Hepatocyte (in vitro differentiated cells): ENCODE measurements at regions not wholly inside any gene's neighbourhood (a gene's known extent, or its start where the extent isn't known, plus 50 kb on each side); places are given as distances from the start of the nearest gene placed in this dataset.
"Not testable (repeated sequence)": the region's sequence is repeated elsewhere in the genome, so short reads cannot be mapped to it uniquely, and the experiment has no call there.

ENCODE experiments used
- DNase-seq: peaks from one replicate; pipeline ENCODE4 v3.0.0-alpha.2; 2016; ENCODE audit warnings: low spot score
- H2AFZ ChIP-seq: fragments of 200-600 bp; sonication (generic); 2 replicates; pipeline ENCODE4 v1.6.0; 2016; ENCODE audit warnings: antibody characterized with exemption, mild to moderate bottlenecking
- H3K27ac ChIP-seq: fragments of 200-600 bp; sonication (generic); 2 replicates; pipeline ENCODE4 v1.5.1; 2016; ENCODE audit warnings: mild to moderate bottlenecking
- H3K27me3 ChIP-seq: fragments of 200-600 bp; sonication (generic); 2 replicates; pipeline ENCODE4 v1.6.1; 2016
- H3K36me3 ChIP-seq: fragments of 200-600 bp; sonication (generic); replicated peaks from 2 replicates; pipeline ENCODE4 v1.5.1; 2016; ENCODE audit warnings: low read depth; ENCODE audit not compliant: insufficient read depth
- H3K4me1 ChIP-seq: fragments of 200-600 bp; sonication (generic); 2 replicates; pipeline ENCODE4 v1.5.1; 2016; ENCODE audit warnings: mild to moderate bottlenecking, moderate library complexity; ENCODE audit not compliant: insufficient read depth
- H3K4me2 ChIP-seq: fragments of 200-600 bp; sonication (generic); 2 replicates; pipeline ENCODE4 v1.6.0; 2016
- H3K4me3 ChIP-seq: fragments of 200-600 bp; sonication (generic); 2 replicates; pipeline ENCODE4 v1.5.1; 2016; ENCODE audit warnings: mild to moderate bottlenecking
- H3K79me2 ChIP-seq: fragments of 200-600 bp; sonication (generic); 2 replicates; pipeline ENCODE4 v1.6.0; 2017; ENCODE audit warnings: mild to moderate bottlenecking
- H3K9me2 ChIP-seq: fragments of 200-600 bp; sonication (generic); replicated peaks from 2 replicates; pipeline ENCODE4 v1.6.0; 2017; ENCODE audit warnings: mild to moderate bottlenecking; ENCODE audit not compliant: insufficient read depth
- H3K9me3 ChIP-seq: fragments of 200-600 bp; sonication (generic); 2 replicates; pipeline ENCODE4 v1.5.1; 2016; ENCODE audit warnings: low read depth, mild to moderate bottlenecking
- H4K20me1 ChIP-seq: fragments of 200-600 bp; sonication (generic); 2 replicates; pipeline ENCODE4 v1.6.0; 2016; ENCODE audit warnings: mild to moderate bottlenecking; ENCODE audit not compliant: insufficient read depth, poor library complexity, severe bottlenecking
- WGBS: methylation state at CpG from one replicate; pipeline ENCODE4 v1.1.6; 2016; ENCODE audit warnings: low lambda C conversion rate; ENCODE audit errors: missing lambda C conversion rate; 5-methylcytosine and 5-hydroxymethylcytosine counted together

DNA sequence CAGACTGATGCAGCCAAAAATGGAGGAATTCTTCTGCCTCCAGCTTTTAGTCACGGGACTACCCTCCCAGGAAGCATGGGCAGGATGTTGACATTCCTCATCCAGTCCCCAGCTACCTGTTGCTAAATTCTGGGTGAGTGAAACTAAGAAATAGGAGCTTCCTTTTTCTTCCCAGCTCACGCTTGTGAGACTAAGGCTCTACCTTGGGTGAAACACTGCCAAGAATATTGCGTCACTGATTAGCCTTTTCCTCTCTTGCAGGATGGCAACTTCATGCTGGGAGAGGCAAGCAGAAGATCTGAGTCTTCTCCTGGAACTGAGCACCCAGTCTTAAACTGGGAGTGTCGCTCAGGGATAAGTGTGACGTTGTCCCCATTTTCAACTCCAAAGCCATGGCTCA, 59.7 kb downstream of the RNU2-63P start:
- H2AFZ ChIP-seq, H4K20me1 ChIP-seq, H3K27ac ChIP-seq, DNase-seq, H3K9me2 ChIP-seq, H3K4me1 ChIP-seq, H3K4me3 ChIP-seq, H3K79me2 ChIP-seq, H3K4me2 ChIP-seq, H3K36me3 ChIP-seq, H3K27me3 ChIP-seq, H3K9me3 ChIP-seq: not testable (repeated sequence)
- WGBS = 94% methylated on average over 4 of the region's 5 CpGs

DNA sequence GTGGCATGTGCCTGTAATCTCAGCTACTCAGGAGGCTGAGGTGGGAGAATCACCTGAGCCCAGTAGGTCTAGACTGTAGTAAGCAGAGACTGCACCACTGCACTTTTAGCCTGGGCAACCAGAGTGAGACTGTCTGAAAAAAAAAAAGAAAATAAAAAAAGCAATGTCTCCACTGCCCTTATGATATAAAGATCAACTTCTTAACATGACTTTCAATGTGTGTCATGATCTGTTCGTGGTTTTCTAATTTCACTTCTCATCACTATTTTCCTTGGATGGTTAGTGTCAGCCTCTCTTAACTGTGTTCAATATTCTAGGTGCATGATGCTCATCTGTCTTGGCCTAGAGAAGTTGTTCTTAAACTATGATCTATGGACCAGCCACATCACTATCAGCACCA, 67.3 kb downstream of the RNU2-63P start:
- not testable (repeated sequence) for H3K27me3 ChIP-seq, H3K79me2 ChIP-seq, H2AFZ ChIP-seq, H3K4me1 ChIP-seq, H3K36me3 ChIP-seq, H3K4me3 ChIP-seq, H3K9me3 ChIP-seq, H3K9me2 ChIP-seq, DNase-seq, H3K4me2 ChIP-seq, H3K27ac ChIP-seq, H4K20me1 ChIP-seq
- no CpG with 5 or more reads among the region's 1 CpG for WGBS

DNA sequence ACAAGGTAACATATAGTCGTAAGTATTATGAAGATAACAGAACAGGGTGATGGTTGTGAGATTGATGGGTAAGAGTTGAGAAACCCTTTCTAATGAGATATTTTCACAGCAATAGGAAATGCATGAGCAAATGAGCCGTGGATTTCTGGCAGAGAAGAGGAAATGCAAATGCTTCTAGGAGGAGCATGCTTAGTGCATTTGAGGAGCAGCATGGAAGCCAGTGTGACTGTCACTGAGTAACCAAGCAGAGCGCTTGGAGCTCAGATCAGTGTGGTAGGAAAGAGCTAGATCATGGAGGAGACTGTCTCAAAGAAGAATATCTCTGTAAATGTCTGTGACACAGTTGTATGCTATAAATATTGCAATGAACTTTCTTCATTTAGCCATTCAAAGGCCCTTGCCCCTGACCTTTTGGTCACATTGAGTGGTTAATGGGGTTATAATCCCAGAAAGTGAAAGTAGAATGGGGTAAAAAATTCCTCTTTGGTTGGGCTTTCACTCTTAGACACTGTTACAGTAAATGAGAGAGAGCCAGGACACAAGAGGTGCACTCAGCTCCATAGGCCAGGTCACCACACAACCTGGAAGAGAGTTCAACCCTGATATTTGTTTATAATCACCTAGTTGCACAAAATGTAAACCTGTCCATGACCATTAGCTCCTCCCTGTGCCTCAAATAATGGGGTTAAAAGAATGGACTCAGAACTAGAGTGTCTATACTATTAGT, 69.5 kb downstream of the RNU2-63P start:
- not testable (repeated sequence) for H2AFZ ChIP-seq, H3K9me2 ChIP-seq, H3K4me3 ChIP-seq, H4K20me1 ChIP-seq, H3K36me3 ChIP-seq, H3K27me3 ChIP-seq, H3K9me3 ChIP-seq, H3K79me2 ChIP-seq, H3K27ac ChIP-seq, H3K4me1 ChIP-seq, H3K4me2 ChIP-seq, DNase-seq
- no CpG with 5 or more reads among the region's 3 CpGs for WGBS

DNA sequence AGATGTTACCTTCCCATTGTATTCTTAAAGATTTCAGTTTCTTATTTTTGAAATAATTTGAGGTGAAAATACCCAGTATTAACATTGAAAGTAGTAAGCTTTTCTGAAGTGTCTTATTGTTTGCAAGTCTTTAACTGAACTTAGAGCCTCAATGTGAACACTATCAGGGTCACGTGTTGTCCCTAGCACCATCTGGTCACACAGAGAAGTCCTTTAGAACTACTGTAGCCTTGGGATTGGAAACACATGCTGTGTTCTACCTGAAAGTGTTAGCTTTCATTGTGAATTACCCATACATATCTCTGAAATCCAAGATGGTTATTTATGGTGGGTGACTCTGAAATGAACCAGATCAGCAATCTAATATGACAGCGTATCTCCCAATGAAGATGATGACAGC, 77.0 kb downstream of the RNU2-63P start:
- H3K9me2 ChIP-seq, H4K20me1 ChIP-seq, H3K9me3 ChIP-seq, H3K4me2 ChIP-seq, H3K79me2 ChIP-seq, H3K27me3 ChIP-seq, H3K36me3 ChIP-seq, DNase-seq, H3K4me3 ChIP-seq, H2AFZ ChIP-seq, H3K27ac ChIP-seq, H3K4me1 ChIP-seq: not testable (repeated sequence)
- 45% methylated on average over 1 of the region's 2 CpGs for WGBS

DNA sequence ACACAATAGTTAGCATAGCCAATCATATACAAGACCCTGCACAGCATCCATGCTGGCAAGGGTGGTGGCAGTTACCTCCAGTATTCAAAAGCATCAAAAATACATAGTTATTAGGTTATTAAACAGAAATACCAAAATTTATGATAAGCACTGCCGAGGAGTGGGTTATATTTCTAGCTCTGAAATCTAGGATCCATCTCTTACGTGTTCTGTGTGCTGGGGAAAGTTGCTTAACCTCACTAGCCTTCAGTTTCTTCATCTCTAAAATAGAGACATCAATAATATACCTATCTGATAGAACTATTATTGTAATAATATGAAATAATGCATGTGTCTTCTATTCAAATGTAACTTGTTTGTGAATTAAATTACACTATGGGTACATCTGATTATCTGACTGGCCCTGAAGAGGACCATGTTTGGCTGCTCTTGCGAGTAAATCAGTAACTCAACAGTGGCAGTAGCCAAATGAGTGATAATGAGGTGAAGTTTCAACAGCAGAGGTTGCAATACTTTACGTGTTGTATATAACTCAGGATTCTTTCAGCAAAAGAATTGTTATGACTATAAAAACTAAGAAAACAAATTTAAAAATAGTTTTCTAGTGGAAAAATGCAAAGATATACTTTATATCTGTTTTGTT, 93.5 kb upstream of the RGPD2 start:
- not testable (repeated sequence) for H3K27me3 ChIP-seq, H3K36me3 ChIP-seq, H2AFZ ChIP-seq, H4K20me1 ChIP-seq, H3K9me2 ChIP-seq, H3K9me3 ChIP-seq, H3K27ac ChIP-seq, H3K4me3 ChIP-seq, H3K4me1 ChIP-seq, H3K4me2 ChIP-seq, H3K79me2 ChIP-seq, DNase-seq
- 71% methylated on average over 4 of the region's 4 CpGs for WGBS

DNA sequence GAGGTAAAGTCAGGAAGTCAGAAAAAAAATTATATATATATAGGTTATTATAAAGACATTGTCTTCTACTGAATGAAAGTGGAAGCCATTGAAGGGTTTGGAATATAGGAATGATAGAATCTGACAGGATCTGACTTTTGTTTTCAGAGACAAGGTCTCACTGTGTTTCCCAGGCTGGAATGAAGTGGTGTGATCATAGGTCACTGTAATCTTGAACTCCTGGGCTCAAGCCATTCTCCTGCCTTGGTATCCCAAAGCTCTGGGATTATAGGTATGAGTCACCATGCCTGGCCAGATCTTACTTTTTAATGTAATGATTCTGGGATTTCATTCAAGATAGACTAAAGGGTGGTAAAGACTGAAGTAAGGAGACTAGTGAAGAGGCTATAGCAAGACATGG, 91.6 kb upstream of the RGPD2 start:
- H3K4me3 ChIP-seq, H3K4me1 ChIP-seq, H3K4me2 ChIP-seq, H3K9me3 ChIP-seq, H3K27ac ChIP-seq, H3K27me3 ChIP-seq, H2AFZ ChIP-seq, DNase-seq, H3K36me3 ChIP-seq, H3K9me2 ChIP-seq, H4K20me1 ChIP-seq, H3K79me2 ChIP-seq: not testable (repeated sequence)

DNA sequence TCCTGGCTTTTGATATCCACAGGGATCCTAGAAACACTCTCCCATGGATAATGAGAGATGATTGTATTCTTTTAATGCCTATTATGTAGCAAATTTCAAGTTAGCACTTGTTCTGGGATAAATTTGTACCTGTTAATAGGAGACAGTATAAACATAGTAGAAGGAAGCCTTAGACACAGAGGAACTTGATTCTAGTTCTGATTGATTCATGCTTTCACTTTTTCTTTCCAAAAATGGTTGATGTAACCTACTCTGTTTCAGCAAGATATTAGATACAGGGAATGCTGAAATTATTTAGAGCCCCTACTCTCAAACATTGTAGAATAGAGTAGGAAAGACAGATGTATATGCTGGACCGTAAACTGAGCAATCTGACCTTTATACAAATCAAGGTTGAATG, 85.3 kb upstream of the RGPD2 start:
- not testable (repeated sequence) for H3K27ac ChIP-seq, DNase-seq
- WGBS = 55% methylated on average over 1 of the region's 1 CpG

DNA sequence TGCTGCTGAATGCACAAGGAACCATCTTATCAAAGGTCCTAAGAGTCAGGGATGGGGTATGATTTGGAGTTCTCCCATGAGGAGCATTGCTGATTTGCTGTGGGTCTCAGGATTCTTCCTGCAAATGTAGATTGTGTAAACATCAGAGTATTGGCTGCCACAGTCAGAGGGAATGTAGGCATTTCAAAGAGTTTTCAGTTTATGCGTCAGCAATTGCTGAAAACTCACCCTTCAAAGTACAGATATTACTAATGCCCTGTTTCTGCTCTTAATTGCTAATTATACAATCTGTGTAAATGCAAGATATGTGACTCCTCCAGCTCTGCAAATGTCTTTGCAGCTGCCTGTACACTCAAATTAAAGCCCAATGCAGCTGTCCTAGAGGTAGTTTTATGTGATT, 83.4 kb upstream of the RGPD2 start:
- H3K4me1 ChIP-seq, H3K4me2 ChIP-seq, H3K9me2 ChIP-seq, H3K79me2 ChIP-seq, DNase-seq, H3K27me3 ChIP-seq, H3K4me3 ChIP-seq, H2AFZ ChIP-seq, H4K20me1 ChIP-seq, H3K9me3 ChIP-seq, H3K27ac ChIP-seq, H3K36me3 ChIP-seq: not testable (repeated sequence)
- WGBS = 23% methylated on average over 1 of the region's 1 CpG

More for the DNA sequence above, 85.3 kb upstream of the RGPD2 start:
- not testable (repeated sequence) for H3K36me3 ChIP-seq, H2AFZ ChIP-seq, H3K9me3 ChIP-seq, H3K4me2 ChIP-seq, H3K79me2 ChIP-seq, H3K4me1 ChIP-seq, H4K20me1 ChIP-seq, H3K4me3 ChIP-seq, H3K9me2 ChIP-seq, H3K27me3 ChIP-seq

DNA sequence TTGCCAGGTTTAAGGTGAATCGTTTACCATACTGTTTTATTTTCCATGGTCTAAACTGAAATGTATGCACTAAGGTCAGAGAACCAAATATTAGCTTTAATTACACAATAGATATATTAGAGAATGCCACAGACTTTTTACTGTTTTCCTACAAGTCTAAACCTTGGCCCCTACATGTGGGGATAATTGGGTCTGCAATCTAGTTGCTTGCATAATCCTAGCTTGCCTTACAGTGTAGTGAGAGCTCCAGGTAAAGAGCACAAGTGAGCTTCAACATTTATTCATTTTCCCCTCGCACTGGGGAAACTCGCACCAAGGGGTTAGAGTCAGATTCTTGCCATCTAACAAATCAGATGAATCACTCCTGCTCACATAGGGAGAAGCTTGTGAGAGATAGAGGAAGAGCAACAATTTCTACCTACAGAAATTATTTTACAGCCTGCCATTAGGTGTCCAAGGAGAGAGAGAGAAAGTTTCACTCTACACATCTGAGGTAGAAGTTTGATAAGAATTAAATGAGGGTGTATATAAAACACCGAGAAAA, 82.0 kb upstream of the RGPD2 start:
- H3K36me3 ChIP-seq, H3K27ac ChIP-seq, H3K4me2 ChIP-seq, H3K4me3 ChIP-seq, H3K79me2 ChIP-seq, H3K9me2 ChIP-seq, H3K4me1 ChIP-seq, H3K27me3 ChIP-seq, H2AFZ ChIP-seq, H3K9me3 ChIP-seq, DNase-seq, H4K20me1 ChIP-seq: not testable (repeated sequence)
- WGBS = 42% methylated on average over 2 of the region's 4 CpGs
